ENCODE measurements at regions not wholly inside any gene's neighbourhood (a gene's known extent, or its start where the extent isn't known, plus 50 kb on each side); places are given as distances from the start of the nearest gene placed in this dataset.
"Not testable (repeated sequence)": the region's sequence is repeated elsewhere in the genome, so short reads cannot be mapped to it uniquely, and the experiment has no call there.

- Histone ChIP-seq H3K36me3 (no peaks in the 10 kb centered on the region), H3K27ac (no peak overlapping the region), H3K4me1 (replicated peaks) (no peaks in the 10 kb centered on the region), H3K9me3 (replicated peaks) (no peaks in the 10 kb centered on the region), H3K27me3 (replicated peaks) (no peaks in the 10 kb centered on the region), H3K4me3 (no peak overlapping the region)
- DNase-seq (ENCODE audit: low read depth in 1 of 2, low spot score in 2 of 2): no peak
Measured at GRCh38 chr7:142654398-142654797, 94.9 kb upstream of the PRSS1 start.

- Histone ChIP-seq H3K4me1 (replicated peaks) (no peaks in the 10 kb centered on the region), H3K27me3 (replicated peaks) (peaks cover 12% of the 10 kb centered on the region), H3K9me3 (replicated peaks) (no peaks in the 10 kb centered on the region), H3K27ac (no peak overlapping the region), H3K4me3 (no peak overlapping the region), H3K36me3 (no peaks in the 10 kb centered on the region)
- DNase-seq (ENCODE audit: low read depth in 1 of 2, low spot score in 2 of 2): no peak
Measured at GRCh38 chr7:142647749-142648148, 101.5 kb upstream of the PRSS1 start.

- no peak for DNase-seq (ENCODE audit: low read depth in 1 of 2, low spot score in 2 of 2)
- Histone ChIP-seq H3K4me3 (no peak overlapping the region), H3K9me3 (replicated peaks) (no peaks in the 10 kb centered on the region), H3K27me3 (replicated peaks) (peaks cover 12% of the 10 kb centered on the region), H3K36me3 (no peaks in the 10 kb centered on the region), H3K27ac (no peak overlapping the region), H3K4me1 (replicated peaks) (no peaks in the 10 kb centered on the region)
Measured at GRCh38 chr7:142646386-142647140, 102.7 kb upstream of the PRSS1 start.

GRCh38 chr7:142645777-142646176 is 103.5 kb upstream of the PRSS1 start:
- Histone ChIP-seq H3K27me3 (replicated peaks) (peaks cover 12% of the 10 kb centered on the region), H3K36me3 (no peaks in the 10 kb centered on the region), H3K27ac (no peak overlapping the region), H3K4me1 (replicated peaks) (no peaks in the 10 kb centered on the region), H3K9me3 (replicated peaks) (no peaks in the 10 kb centered on the region), H3K4me3 (no peak overlapping the region)
- DNase-seq (ENCODE audit: low read depth in 1 of 2, low spot score in 2 of 2): no peak

GRCh38 chr7:142642316-142642715 is 107.0 kb upstream of the PRSS1 start:
- DNase-seq (ENCODE audit: low read depth in 1 of 2, low spot score in 2 of 2): no peak
- Histone ChIP-seq H3K36me3 (no peaks in the 10 kb centered on the region), H3K9me3 (replicated peaks) (no peaks in the 10 kb centered on the region), H3K27ac (no peak overlapping the region), H3K4me3 (no peak overlapping the region), H3K4me1 (replicated peaks) (no peaks in the 10 kb centered on the region), H3K27me3 (replicated peaks) (peaks cover 12% of the 10 kb centered on the region)

GRCh38 chr7:142641252-142641651 is 108.0 kb upstream of the PRSS1 start:
- peaks cover 12% of the 10 kb centered on the region for H3K27me3 ChIP-seq (replicated peaks)
- DNase-seq (ENCODE audit: low read depth in 1 of 2, low spot score in 2 of 2): not testable (repeated sequence)

GRCh38 chr7:142638581-142638980 is 110.7 kb upstream of the PRSS1 start:
- DNase-seq (ENCODE audit: low read depth in 1 of 2, low spot score in 2 of 2): no peak
- Histone ChIP-seq H3K27ac (no peak overlapping the region), H3K36me3 (no peaks in the 10 kb centered on the region), H3K27me3 (replicated peaks) (no peaks in the 10 kb centered on the region), H3K4me1 (replicated peaks) (no peaks in the 10 kb centered on the region), H3K4me3 (no peak overlapping the region), H3K9me3 (replicated peaks) (no peaks in the 10 kb centered on the region)

More at GRCh38 chr7:142641252-142641651, 108.0 kb upstream of the PRSS1 start:
- not testable (repeated sequence) for H3K36me3 ChIP-seq; H3K9me3 ChIP-seq (replicated peaks); H3K4me1 ChIP-seq (replicated peaks); H3K4me3 ChIP-seq; H3K27ac ChIP-seq

- DNase-seq (ENCODE audit: low read depth in 1 of 2, low spot score in 2 of 2): no peak
- H3K36me3 ChIP-seq: no peaks in the 10 kb centered on the region
- H3K27ac ChIP-seq: no peak overlapping the region
Measured at GRCh38 chr7:142637240-142637639, 112.0 kb upstream of the PRSS1 start.

GRCh38 chr7:142636751-142637150 is 112.5 kb upstream of the PRSS1 start:
- Histone ChIP-seq H3K4me3 (no peak overlapping the region), H3K27ac (no peak overlapping the region), H3K27me3 (replicated peaks) (peaks cover 13% of the 10 kb centered on the region), H3K9me3 (replicated peaks) (no peaks in the 10 kb centered on the region), H3K4me1 (replicated peaks) (no peaks in the 10 kb centered on the region), H3K36me3 (no peaks in the 10 kb centered on the region)
- no peak for DNase-seq (ENCODE audit: low read depth in 1 of 2, low spot score in 2 of 2)

More at GRCh38 chr7:142637240-142637639, 112.0 kb upstream of the PRSS1 start:
- Histone ChIP-seq H3K9me3 (replicated peaks) (no peaks in the 10 kb centered on the region), H3K4me1 (replicated peaks) (no peaks in the 10 kb centered on the region), H3K27me3 (replicated peaks) (peaks cover 8% of the 10 kb centered on the region), H3K4me3 (no peak overlapping the region)

- H3K27ac ChIP-seq, H3K36me3 ChIP-seq: not testable (repeated sequence)
Measured at GRCh38 chr7:142636107-142636506, 113.2 kb upstream of the PRSS1 start.

GRCh38 chr7:142632271-142633134 is 116.8 kb upstream of the PRSS1 start:
- peak in 1 of 2 experiments; percentile 51 for DNase-seq (ENCODE audit: low read depth in 1 of 2, low spot score in 2 of 2)
- Histone ChIP-seq H3K27me3 (replicated peaks) (peaks cover 21% of the 10 kb centered on the region), H3K4me3 (no peak overlapping the region), H3K27ac (no peak overlapping the region), H3K9me3 (replicated peaks) (no peaks in the 10 kb centered on the region), H3K4me1 (replicated peaks) (no peaks in the 10 kb centered on the region), H3K36me3 (no peaks in the 10 kb centered on the region)

More at GRCh38 chr7:142636107-142636506, 113.2 kb upstream of the PRSS1 start:
- not testable (repeated sequence) for H3K4me1 ChIP-seq (replicated peaks); DNase-seq (ENCODE audit: low read depth in 1 of 2, low spot score in 2 of 2); H3K9me3 ChIP-seq (replicated peaks); H3K4me3 ChIP-seq
- peaks cover 19% of the 10 kb centered on the region for H3K27me3 ChIP-seq (replicated peaks)

- no peak for DNase-seq (ENCODE audit: low read depth in 1 of 2, low spot score in 2 of 2)
- no peak overlapping the region for H3K4me3 ChIP-seq
- peaks cover 21% of the 10 kb centered on the region for H3K27me3 ChIP-seq (replicated peaks)
- H3K27ac ChIP-seq: no peak overlapping the region
- no peaks in the 10 kb centered on the region for H3K9me3 ChIP-seq (replicated peaks)
- no peaks in the 10 kb centered on the region for H3K36me3 ChIP-seq
- H3K4me1 ChIP-seq (replicated peaks): no peaks in the 10 kb centered on the region
Measured at GRCh38 chr7:142629588-142630260, 119.5 kb upstream of the PRSS1 start.

- no peaks in the 10 kb centered on the region for H3K4me1 ChIP-seq (replicated peaks)
- no peak for DNase-seq (ENCODE audit: low read depth in 1 of 2, low spot score in 2 of 2)
- H3K36me3 ChIP-seq: no peaks in the 10 kb centered on the region
- no peaks in the 10 kb centered on the region for H3K9me3 ChIP-seq (replicated peaks)
- H3K4me3 ChIP-seq: no peak overlapping the region
- H3K27ac ChIP-seq: no peak overlapping the region
- peaks cover 21% of the 10 kb centered on the region for H3K27me3 ChIP-seq (replicated peaks)
Measured at GRCh38 chr7:142628945-142629344, 120.3 kb upstream of the PRSS1 start.

- not testable (repeated sequence) for H3K36me3 ChIP-seq; H3K4me3 ChIP-seq; H3K27ac ChIP-seq; DNase-seq (ENCODE audit: low read depth in 1 of 2, low spot score in 2 of 2); H3K4me1 ChIP-seq (replicated peaks); H3K9me3 ChIP-seq (replicated peaks)
- H3K27me3 ChIP-seq (replicated peaks): peaks cover 13% of the 10 kb centered on the region
Measured at GRCh38 chr7:142627223-142627622, 122.0 kb upstream of the PRSS1 start.

Data from SJSA1 (cell line).